Right atrium auricular region (tissue), 2 donors: ENCODE measurements at regions not wholly inside any gene's neighbourhood (a gene's known extent, or its start where the extent isn't known, plus 50 kb on each side); places are given as distances from the start of the nearest gene placed in this dataset.

ENCODE experiments used
- DNase-seq: peaks from one replicate; pipeline ENCODE4 v3.0.0-alpha.2; 2019; ENCODE audit warnings: low spot score
- H3K27ac ChIP-seq, 2 donors: fragments of 200-600 bp; sonication (generic); 1 replicate in 1 of 2; 2 replicates in 1 of 2; pipeline ENCODE4 v1.5.1; 2016 to 2019
- H3K27me3 ChIP-seq, 2 donors: fragments of 200-600 bp; sonication (generic); one replicate each; pipeline versions ENCODE4 v1.5.1 to v1.6.0; 2017 to 2019
- H3K36me3 ChIP-seq: fragments of 200-600 bp; sonication (generic); one replicate; pipeline ENCODE4 v1.5.1; 2016
- H3K4me1 ChIP-seq, 2 donors: fragments of 200-600 bp; sonication (generic); one replicate each; pipeline versions ENCODE4 v1.5.1 to v1.6.0; 2017 to 2019
- H3K4me3 ChIP-seq, 2 donors: fragments of 200-600 bp; sonication (generic); 1 replicate in 1 of 2; 2 replicates in 1 of 2; pipeline ENCODE4 v1.5.1; 2017 to 2019; ENCODE audit warnings: mild to moderate bottlenecking in 1 of 2, moderate library complexity in 1 of 2
- H3K9me3 ChIP-seq, 2 donors: fragments of 200-600 bp; sonication (generic); one replicate each; pipeline ENCODE4 v1.5.1; 2019
- CTCF ChIP-seq, 2 donors: fragments of 200-600 bp; sonication (generic); IDR thresholded peaks; one replicate each; pipeline ENCODE4 v1.5.1; 2019; ENCODE audit warnings: antibody characterized with exemption in 2 of 2

GRCh38 chr4:1490654-1491327, 84.5 kb upstream of the NKX1-1 start:
- Histone ChIP-seq H3K4me1 (no peaks in the 10 kb centered on the region), H3K9me3 (peaks cover 3 to 7% of the 10 kb centered on the region in 2 donors), H3K27ac (no peak overlapping the region), H3K36me3 (no peaks in the 10 kb centered on the region), H3K4me3 (no peak overlapping the region), H3K27me3 (no peaks in the 10 kb centered on the region)
- no peak for DNase-seq
- no peak for TF ChIP-seq CTCF (IDR thresholded peaks at IDR 0.05)

GRCh38 chr4:1490011-1490653, 83.9 kb upstream of the NKX1-1 start:
- H3K4me3 ChIP-seq: no peak overlapping the region
- no peak for DNase-seq
- no peaks in the 10 kb centered on the region for H3K36me3 ChIP-seq
- no peaks in the 10 kb centered on the region for H3K27me3 ChIP-seq
- no peak overlapping the region for H3K27ac ChIP-seq
- peaks cover 3 to 13% of the 10 kb centered on the region in 2 donors for H3K9me3 ChIP-seq
- H3K4me1 ChIP-seq: no peaks in the 10 kb centered on the region
- TF ChIP-seq CTCF (IDR thresholded peaks at IDR 0.05): no peak

- Histone ChIP-seq H3K27me3 (no peaks in the 10 kb centered on the region), H3K4me1 (no peaks in the 10 kb centered on the region), H3K9me3 (peaks cover 3 to 18% of the 10 kb centered on the region in 2 donors), H3K4me3 (no peak overlapping the region), H3K36me3 (no peaks in the 10 kb centered on the region), H3K27ac (no peak overlapping the region)
- DNase-seq: no peak
- no peak for TF ChIP-seq CTCF (IDR thresholded peaks at IDR 0.05)
Observed at GRCh38 chr4:1489639-1489995, 83.4 kb upstream of the NKX1-1 start.

GRCh38 chr4:1488831-1489638, 82.8 kb upstream of the NKX1-1 start:
- Histone ChIP-seq H3K4me1 (no peaks in the 10 kb centered on the region), H3K4me3 (no peak overlapping the region), H3K27me3 (no peaks in the 10 kb centered on the region), H3K36me3 (no peaks in the 10 kb centered on the region), H3K9me3 (peaks cover 3 to 24% of the 10 kb centered on the region in 2 donors), H3K27ac (no peak overlapping the region)
- no peak for TF ChIP-seq CTCF (IDR thresholded peaks at IDR 0.05)
- no peak for DNase-seq

GRCh38 chr4:1488357-1488756, 82.1 kb upstream of the NKX1-1 start:
- H3K27ac ChIP-seq: no peak overlapping the region
- H3K4me1 ChIP-seq: no peaks in the 10 kb centered on the region
- no peak for DNase-seq
- peaks cover 3 to 28% of the 10 kb centered on the region in 2 donors for H3K9me3 ChIP-seq
- no peaks in the 10 kb centered on the region for H3K36me3 ChIP-seq
- no peak for TF ChIP-seq CTCF (IDR thresholded peaks at IDR 0.05)
- no peaks in the 10 kb centered on the region for H3K27me3 ChIP-seq
- H3K4me3 ChIP-seq: no peak overlapping the region
